ENCODE measurements at regions not wholly inside any gene's neighbourhood (a gene's known extent, or its start where the extent isn't known, plus 50 kb on each side); places are given as distances from the start of the nearest gene placed in this dataset.

- no peak overlapping the region for H3K4me3 ChIP-seq (replicated peaks in 1 of 2; ENCODE audit: low read depth in 2 of 2, low read length in 2 of 2)
- no peak for DNase-seq (ENCODE audit: low read depth in 2 of 2)
- no peak for TF ChIP-seq CTCF (IDR thresholded peaks at IDR 0.05; ENCODE audit: low read depth, low read length)
These were observed 460.0 kb upstream of the FAM241A start for GRCh38 chr4:111685205-111685604.

GRCh38 chr4:111689214-111689613 is 456.0 kb upstream of the FAM241A start:
- H3K4me3 ChIP-seq (replicated peaks in 1 of 2; ENCODE audit: low read depth in 2 of 2, low read length in 2 of 2), result no peak overlapping the region
- no peak for TF ChIP-seq CTCF (IDR thresholded peaks at IDR 0.05; ENCODE audit: low read depth, low read length)
- DNase-seq (ENCODE audit: low read depth in 2 of 2), result peak; percentile 50 to 53

GRCh38 chr4:111689731-111690130 is 455.5 kb upstream of the FAM241A start:
- DNase-seq (ENCODE audit: low read depth in 2 of 2), result no peak
- no peak overlapping the region for H3K4me3 ChIP-seq (replicated peaks in 1 of 2; ENCODE audit: low read depth in 2 of 2, low read length in 2 of 2)
- TF ChIP-seq CTCF (IDR thresholded peaks at IDR 0.05; ENCODE audit: low read depth, low read length), result no peak

- no peak for TF ChIP-seq CTCF (IDR thresholded peaks at IDR 0.05; ENCODE audit: low read depth, low read length)
- H3K4me3 ChIP-seq (replicated peaks in 1 of 2; ENCODE audit: low read depth in 2 of 2, low read length in 2 of 2), result no peak overlapping the region
- no peak for DNase-seq (ENCODE audit: low read depth in 2 of 2)
These were observed 451.5 kb upstream of the FAM241A start for GRCh38 chr4:111693758-111694157.

- TF ChIP-seq CTCF (IDR thresholded peaks at IDR 0.05; ENCODE audit: low read depth, low read length), result no peak
- H3K4me3 ChIP-seq (replicated peaks in 1 of 2; ENCODE audit: low read depth in 2 of 2, low read length in 2 of 2), result no peak overlapping the region
- no peak for DNase-seq (ENCODE audit: low read depth in 2 of 2)
These were observed 449.6 kb upstream of the FAM241A start for GRCh38 chr4:111695677-111696076.

GRCh38 chr4:111696505-111696904 is 448.7 kb upstream of the FAM241A start:
- no peak for TF ChIP-seq CTCF (IDR thresholded peaks at IDR 0.05; ENCODE audit: low read depth, low read length)
- DNase-seq (ENCODE audit: low read depth in 2 of 2), result no peak
- H3K4me3 ChIP-seq (replicated peaks in 1 of 2; ENCODE audit: low read depth in 2 of 2, low read length in 2 of 2), result no peak overlapping the region

GRCh38 chr4:111697176-111697942 is 447.9 kb upstream of the FAM241A start:
- no peak for TF ChIP-seq CTCF (IDR thresholded peaks at IDR 0.05; ENCODE audit: low read depth, low read length)
- no peak for DNase-seq (ENCODE audit: low read depth in 2 of 2)
- no peak overlapping the region for H3K4me3 ChIP-seq (replicated peaks in 1 of 2; ENCODE audit: low read depth in 2 of 2, low read length in 2 of 2)
